GM18861 (cell line): ENCODE measurements at regions not wholly inside any gene's neighbourhood (a gene's known extent, or its start where the extent isn't known, plus 50 kb on each side); places are given as distances from the start of the nearest gene placed in this dataset.

Source experiments
- ATAC-seq: cut with Tn5 transposase; IDR thresholded peaks from one replicate; pipeline ENCODE4 v1.9.1; 2021; ENCODE audit not compliant: unreplicated experiment

DNA sequence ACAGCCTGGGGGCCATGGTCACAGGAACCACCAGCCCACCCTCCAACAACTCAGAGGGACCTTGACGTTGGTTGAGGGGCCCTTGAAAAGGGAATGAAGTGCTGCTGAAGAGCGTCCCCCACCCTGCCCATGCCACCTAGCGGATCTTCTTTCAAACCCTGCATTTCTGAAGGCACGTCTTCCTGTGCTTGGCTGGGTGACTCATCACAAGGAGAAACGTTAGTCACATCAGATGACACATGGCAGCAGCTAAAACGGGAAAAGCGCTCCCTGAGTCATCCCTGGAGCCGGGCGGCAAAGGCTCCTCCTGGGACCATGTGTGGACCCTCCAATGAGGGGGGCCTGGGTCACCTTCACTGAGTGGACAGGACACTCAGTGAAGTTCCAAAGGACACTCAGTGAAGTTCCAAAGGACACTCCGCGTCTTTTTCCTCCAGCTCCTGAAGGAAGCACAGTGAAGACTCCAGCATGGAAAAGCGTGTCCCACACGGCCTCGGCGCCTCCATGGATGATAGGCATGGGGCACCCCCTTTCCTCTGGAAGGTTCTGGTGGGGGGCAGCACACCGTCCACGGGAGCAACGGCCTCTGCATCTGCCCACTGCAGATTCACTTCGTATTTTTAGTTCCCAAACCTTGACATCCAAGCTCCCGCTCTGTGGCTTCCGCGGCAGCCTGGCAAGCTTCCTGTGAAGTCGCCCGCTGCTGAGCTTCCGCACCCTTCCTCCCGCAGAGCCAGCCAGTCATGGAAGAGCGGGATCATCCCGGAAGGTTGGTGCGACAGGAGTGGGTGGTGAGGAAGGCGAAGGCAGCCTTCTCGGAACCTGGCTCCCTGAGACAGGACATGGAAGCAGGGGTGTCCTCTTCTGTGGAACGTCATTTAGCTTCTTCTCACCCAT lies 383.4 kb downstream of the VRK1 start:
- ATAC-seq = no peak

DNA sequence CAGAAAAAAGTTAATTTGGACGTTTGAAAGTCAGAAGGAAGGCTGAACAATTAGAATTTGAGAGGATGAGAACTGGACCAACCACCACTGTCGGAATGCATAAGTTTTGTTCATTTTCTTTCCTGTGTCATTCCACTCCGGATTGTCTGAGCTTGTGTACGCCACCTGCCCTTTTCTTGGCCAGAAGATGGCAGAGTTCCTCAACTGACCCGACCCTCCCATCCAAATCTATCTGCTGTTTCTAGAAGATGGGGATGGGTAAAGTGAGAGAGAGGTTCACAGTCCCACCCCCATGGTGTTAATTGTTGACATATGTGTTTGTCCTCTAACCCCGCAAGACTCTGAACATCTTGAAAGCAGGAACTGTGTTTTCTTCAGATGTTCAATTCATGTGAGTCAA lies 388.0 kb downstream of the VRK1 start:
- no peak for ATAC-seq

DNA sequence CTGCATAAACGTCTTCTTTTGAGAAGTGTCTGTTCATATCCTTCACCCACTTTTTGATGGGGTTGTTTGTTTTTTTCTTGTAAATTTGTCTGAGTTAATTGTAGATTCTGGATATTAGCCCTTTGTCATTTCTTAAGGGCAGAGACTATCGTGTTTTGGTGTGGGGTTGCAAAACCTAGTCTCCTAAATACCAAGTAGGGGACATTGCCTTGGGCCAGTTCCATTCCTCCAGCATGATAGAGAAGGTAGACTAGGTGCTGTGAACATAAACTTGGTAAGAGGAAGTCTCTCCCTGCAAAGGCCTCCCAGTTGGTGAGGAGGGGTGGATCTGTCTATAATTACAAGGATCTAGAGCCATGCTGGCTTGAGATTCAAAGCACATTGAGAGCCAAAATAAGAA lies 390.7 kb downstream of the VRK1 start:
- no peak for ATAC-seq

DNA sequence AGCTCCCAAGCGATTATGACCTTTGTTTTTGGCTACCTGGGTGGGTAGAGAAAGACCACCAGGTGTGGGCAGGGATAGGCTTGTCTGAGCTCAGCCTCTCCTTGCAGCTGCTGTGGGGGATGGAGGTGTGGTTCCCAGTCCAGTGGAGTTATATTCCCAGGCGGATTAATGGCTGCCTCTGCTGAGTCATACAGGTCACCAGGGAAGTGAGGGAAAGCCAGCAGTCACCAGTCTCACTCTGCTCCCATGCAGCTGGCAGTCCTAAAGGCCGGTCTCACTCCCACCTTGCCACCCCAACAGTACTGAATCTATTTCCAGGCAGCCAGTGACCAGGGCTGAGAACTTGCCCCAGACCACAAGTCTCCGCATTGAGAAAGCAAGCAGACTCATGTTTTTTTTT lies 399.2 kb downstream of the VRK1 start:
- no peak for ATAC-seq

DNA sequence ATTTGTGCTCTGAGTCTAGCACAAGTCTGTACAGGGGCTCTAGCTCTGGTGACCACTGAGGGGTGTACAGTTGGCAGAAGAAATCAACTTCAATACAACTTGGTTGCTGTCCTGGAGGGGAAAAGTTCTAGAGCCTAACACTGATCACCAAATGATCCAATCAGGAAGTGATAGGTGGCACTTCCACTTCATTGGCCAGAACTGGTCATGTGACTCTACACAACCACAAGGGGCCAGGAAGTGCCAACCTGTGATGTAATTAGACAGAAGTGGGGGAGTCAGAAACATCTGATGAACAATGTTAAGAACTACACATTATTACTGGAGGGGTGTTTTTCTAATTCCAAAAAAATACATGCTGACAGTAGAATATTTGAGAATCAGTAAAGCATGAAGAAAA lies 401.6 kb downstream of the VRK1 start:
- no peak for ATAC-seq

DNA sequence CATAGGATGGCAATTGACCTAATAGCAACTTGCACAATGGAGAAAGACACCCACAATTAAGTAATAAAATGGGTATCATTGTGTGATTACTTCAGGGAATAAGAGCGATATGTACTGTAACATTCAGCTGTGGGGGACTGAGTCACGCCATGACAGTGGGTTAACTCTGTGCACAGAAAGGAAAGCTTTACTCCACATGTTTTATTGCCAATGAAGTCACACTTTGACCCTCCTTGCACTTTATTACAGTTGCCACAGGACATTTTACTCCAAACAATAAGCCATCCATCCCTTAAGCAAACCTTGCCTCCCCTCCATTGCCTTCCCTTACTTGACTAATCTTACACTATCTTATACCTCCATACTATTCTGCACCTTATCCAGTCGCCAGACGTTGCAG lies 403.1 kb downstream of the VRK1 start:
- ATAC-seq = no peak

DNA sequence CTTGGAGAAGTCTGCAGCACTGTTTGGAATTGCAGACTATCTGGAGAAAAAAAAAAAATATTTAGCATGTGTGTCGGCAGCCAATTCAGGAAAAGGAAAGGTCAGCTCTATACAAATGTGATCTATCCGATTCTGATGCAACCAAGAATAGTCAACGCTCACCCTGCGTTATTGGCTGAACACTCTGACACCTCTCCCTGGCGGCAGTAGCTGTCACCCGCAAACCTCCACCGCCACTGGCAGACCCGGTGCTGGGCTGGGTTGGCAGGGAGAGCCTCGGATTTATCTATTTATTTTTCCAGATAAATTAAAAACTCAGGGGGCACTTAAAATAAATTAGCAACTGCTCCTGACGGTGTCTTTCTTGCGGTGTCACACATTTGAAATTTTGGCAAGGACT lies 409.7 kb downstream of the VRK1 start:
- ATAC-seq = no peak

DNA sequence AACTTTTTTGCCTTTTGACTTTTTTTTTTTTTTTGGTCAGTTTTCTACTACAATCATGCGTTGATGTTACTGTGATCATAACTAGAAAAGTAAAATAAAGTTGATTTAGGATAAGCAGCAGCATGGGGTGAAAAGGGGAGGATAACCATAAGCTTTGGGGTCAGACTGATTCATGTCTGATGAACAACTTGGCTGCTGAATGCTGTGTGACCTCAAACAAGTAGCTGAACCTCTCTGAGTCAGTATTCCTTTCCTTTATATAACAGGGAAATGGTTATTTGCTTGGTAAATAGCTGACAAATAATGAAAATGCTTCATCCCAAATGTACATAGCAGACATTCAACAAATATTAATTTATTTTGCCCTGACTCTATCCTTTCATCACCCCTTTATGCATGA lies 413.0 kb downstream of the VRK1 start:
- no peak for ATAC-seq

DNA sequence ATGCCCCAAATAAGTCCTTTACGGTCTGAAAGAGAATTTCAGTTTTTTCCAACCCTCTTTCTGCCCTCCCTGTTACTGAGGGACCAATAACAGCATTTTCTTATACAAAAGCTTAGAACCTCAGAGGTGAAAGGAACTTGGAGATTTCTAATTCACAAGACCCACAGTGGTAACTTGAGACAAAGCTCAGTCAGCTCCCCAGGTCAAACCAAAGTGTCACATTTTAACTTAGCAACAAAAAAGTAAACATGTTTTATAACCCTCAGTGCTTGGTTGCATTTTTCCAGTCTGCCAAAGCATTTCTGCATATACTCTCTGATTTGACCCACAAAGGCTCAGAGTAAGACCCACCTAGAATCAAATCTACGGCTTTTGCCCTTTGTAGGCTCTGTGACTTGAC lies 415.2 kb downstream of the VRK1 start:
- ATAC-seq = no peak

DNA sequence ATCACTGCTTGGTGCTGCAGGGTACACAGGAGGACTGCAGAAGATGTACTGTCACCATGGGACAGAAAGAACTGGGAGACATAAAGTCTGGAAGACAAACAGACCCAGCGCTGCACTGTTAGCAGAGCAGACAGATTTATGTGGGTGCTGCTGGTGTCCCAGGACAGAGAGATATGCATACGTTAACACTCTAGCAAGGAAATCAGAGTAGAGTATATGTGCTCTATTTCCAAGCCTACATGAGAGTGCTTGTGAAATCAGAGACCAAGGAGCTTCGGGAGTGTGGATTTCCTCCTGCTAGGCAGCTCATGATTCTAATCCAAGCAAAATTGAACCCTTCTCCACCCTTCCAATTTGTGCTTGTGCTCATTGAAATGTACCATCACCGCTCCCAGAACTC lies 416.5 kb downstream of the VRK1 start:
- ATAC-seq = no peak

DNA sequence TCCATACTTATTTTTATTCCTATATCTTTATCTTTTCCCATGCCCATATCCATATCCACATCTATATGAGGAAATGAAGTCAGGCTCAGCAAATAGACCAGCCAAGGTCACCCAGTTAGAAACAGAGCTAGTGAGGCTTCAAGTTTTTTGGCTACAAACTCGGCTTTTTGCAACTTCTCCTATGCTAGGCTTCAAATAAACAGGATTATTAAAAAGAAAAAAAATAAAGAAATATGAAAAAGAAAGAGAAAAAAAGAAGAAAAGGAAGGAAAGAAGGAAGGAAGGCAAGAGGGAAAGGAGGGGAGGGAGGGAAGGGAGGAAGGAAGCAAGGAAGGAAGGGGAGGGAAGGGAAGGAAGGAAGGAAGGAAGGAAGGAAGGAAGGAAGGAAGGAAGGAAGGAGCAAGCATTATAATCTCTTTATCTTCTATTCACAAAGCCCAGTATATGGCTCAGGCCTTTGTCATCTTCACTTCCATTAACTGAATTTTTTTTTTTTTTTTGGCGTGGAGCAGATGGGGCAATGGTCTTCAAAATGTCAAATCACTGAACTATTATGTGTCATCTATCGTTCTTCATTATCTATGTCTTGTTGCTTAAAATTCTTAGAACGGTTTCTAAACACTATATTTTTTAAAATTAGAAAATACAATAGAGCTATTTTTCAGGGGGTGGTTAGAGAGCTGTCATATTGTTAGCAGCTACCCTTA lies 418.2 kb downstream of the VRK1 start:
- no peak for ATAC-seq

DNA sequence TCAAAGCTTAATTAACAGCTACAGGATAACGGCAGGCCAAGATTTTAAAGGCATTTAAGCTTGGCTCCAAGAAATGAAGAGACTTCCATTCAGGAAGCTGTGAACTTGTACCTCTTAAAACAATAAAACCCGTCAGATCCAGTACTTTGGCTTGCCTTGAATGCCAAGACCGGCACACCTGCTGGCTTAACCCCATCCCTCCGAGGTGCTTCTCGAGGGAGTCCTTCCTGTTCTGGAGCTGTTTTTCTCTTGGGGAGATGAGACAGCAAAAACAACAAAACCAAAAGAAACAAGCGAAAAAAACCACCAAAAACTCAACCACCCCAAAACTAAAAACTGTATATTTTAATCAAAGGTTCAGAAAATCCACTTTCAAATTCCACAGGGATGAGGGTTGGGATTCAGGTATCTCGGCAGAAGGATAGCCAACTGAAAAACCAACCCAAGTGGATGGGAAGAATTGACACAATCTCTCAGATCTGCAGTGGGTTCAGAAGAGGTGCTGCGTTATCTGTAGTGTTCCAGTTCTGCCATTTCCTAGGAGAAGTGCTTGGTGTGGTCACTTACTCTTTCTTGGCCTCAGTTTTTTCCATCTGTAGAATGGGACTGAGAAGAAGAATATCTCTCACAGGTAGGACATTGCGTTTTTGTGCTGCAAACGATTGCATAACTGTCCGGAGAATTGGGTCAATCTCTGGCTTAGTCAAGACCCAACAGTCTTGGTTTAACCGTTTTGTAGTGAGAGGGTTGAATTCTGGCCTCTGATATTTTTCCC lies 420.1 kb downstream of the VRK1 start:
- ATAC-seq = no peak

DNA sequence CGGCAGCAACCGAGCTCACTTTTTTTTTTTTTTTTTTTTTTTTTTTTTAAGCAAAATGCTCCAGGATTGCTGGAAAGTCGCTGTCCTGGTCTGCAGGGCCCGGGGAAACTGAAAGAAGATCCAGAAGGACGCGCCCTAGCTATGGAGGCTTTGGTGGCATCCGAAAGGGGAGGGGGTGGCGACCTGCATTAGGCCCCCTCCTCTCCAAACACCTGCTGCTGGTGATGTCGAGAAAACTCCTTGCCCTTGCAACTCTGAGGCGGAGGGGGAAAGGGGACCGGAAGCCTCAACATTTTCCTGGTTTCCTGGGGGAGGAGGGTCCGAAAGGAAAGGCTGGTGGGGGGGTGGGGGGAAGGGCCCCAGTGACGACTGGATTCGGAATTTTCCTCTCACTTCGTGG lies 421.1 kb downstream of the VRK1 start:
- ATAC-seq = no peak

DNA sequence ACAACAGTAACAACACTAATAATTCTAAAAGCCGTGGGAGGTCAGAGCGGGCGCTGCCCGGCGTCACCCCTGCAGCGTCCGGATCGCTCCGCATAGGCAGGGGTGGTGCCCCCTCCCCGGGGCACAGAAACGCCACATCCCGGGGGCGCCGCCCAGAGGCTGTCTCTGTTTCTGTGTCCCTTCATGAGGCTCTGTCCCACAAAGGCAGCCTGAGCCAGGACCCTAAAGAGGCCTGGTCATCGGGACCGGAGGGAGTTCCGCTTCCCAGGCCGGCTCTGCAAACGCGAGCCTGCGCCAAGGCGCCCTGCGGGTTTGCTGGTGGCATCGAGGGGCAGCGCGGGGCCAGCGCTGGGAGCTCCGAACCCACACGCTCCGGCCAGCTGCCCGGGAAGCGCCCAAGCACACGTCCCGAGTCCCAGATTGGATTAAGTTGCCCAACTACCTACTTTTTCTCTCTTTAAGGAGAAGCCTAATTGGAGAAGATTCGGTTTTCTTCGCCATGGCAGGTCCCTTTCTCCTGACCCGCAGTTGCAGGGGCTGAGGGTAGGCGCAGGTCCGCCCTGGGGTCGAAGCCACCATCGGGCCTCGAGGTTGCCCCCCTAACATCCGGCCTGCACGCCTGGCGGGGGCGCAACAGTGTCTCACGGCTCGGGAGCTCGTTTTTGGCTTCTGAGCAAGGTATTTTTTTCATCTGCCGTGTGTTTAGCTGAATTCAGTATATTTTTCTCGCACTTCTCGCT lies 421.7 kb downstream of the VRK1 start:
- ATAC-seq = no peak

DNA sequence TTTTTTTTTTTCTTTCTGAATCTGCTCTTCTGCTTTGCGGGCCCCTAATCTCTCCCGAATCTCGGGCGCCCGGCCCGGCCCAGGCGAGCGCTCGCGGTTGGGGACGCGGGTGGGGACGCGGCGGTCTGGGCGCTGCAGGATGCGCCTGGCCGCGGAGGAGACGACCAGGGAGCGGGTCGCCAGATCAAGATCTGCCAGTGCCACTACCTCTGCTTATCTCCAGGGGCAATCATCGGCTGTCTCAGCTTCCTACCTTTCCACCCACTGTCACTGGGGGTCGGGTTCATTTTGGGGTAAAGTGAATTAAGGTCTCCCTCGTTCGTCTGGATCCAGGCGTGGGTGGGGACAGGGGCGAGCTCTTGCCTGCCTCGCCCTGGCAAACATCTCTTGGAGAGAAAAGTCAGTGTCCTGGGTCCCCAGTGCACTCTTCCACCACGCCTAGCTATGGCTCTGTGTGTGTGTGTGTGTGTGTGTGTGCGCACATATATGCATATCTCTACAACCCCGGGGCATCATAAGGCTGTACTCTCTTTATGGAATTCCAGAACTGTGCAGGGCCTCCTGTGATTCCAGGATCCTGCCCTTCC lies 422.3 kb downstream of the VRK1 start:
- no peak for ATAC-seq

DNA sequence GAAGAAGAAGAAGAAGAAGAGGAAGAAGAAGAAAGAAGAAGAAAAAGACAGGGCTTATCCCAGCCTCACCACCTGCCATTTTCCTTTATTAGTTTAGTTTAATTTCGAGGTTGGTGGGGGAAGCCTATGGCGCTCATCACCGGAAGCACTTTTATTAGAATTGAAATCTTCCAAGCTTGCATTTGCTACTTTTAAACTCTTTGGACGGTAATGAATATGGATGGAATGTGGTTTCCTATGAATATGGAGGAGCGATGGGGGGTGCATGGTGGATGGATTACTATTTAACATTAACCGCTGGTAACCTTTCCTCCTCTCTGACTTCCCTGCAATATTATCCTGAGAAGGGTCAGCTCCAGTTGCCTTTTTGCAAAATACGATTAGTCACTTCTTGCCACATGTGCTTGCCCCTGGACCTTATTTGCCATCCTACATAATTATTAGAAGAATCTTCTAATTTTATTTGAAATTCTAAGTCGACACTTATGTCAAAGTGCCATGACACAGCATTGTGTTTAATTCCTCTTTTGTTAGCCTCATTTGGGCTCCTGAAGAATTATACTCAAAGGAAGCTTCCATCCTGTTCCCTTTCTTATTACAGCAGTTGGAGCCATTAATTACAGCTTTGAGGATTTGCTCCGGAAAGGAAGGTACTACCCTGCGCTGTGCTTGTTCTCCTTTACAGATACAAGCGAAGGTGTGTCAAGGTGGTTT lies 424.5 kb downstream of the VRK1 start:
- ATAC-seq = no peak

DNA sequence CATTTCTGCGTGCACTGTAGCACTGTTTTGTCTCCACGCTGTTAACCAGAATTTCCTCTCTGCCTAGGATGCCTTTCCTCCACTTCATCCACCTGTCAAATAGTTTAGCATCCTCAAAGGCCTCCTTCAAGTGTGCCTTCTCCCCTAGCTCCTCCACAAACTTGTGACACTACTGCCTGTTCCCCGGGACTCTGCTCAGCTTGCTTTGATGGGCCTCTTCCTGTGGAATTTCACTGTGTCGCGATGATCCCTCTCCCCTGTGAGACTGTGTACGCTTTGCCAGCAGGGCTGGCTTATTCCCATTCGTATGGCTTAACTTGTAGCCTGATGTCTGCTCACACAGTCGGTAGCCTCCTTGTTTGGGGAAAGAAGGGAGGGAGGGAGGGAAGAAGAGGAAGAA lies 426.8 kb downstream of the VRK1 start:
- no peak for ATAC-seq

DNA sequence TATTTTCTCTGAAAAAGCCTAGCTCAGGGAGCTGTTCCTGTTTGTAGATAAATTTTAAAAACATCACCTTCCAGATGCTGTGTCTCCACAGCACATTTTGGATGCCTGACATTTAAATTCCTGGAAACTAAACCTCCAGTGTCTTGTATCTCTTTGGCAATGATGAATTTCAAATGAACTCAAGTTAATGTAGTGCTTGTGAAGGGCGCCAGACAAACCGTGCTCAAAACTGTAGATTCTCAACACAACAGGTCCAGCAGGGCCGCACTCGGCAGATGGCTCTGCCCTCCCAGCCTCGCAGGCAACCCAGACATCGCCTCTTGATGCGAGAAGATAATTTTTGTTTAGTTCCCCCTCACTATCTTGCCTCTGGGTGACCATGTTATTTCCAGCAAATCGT lies 432.9 kb downstream of the VRK1 start:
- ATAC-seq = no peak

DNA sequence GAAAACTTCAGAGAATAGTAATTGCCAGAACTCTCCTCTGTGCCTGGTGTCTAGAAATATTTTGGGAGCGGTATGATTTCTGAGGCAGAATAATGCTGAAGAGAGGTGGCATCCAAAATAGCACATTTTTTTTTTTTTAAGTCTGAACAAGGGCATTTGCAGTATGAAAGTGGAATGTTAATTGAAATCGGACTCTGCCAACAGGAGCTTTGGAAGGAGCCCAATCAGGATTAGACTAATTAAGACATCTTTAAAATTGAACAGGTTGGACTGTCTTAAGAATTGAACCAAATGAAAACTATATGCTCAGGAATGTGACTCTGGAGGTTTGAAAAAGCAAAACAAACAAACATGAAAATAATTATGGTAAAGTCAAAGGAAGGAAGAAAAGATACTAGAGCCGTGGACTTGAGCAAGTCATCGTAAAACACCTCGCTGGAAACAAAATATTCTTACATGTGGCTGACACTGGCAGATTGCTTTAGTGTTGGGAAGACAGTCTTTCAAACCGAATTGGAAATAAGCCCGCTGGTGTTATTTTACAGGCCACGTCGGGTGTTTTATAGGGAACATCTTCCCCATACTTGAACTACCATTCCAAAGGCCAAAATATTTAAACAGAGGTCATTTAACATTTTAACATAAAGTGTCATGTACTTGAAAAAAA lies 436.3 kb downstream of the VRK1 start:
- ATAC-seq = no peak

DNA sequence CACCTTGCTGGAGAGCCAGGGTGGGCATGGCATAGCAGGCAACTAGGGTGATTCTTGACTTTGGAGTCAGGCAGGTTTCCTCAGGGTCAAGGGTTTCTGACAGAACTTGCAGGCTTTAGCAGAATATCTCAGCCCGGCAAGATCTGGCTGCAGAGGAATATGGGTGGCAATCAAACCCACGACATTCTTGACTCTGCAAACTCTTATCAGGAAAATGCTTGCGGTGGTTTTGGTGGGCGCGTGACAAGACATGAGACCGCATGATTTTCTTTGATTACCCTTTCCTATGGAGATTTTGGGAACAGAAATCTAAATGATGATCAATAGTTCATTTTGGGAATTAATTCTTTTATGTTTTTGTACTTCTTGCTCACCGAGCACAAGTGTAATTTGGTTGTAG lies 449.5 kb downstream of the VRK1 start:
- no peak for ATAC-seq
